T-cell (primary cell): ENCODE measurements at regions not wholly inside any gene's neighbourhood (a gene's known extent, or its start where the extent isn't known, plus 50 kb on each side); places are given as distances from the start of the nearest gene placed in this dataset.

ENCODE experiments used
- ATAC-seq, 4 experiments: fragments of 200-7000 bp in 3 of 4; fragments of 150-1000 bp in 1 of 4; cut with Tn5 transposase; replicated peaks in 1 of 4; 1 replicate in 3 of 4; 2 replicates in 1 of 4; pipeline ENCODE4 v1.10.0; 2021; ENCODE audit warnings: moderate library complexity in 3 of 4, mild to moderate bottlenecking in 2 of 4, moderate number of reproducible peaks in 1 of 4
- CTCF ChIA-PET, 2 donors: fragments of 300-600 bp; sonication (Branson Sonifier 250); formaldehyde crosslinking; loops; one replicate each; lab custom pipeline; 2022; ENCODE audit warnings: antibody characterized with exemption in 2 of 2; lab: Charles Lee
- POLR2A ChIA-PET, 2 donors: fragments of 300-600 bp; sonication (Branson Sonifier 250); formaldehyde crosslinking; loops; one replicate each; lab custom pipeline; 2022; ENCODE audit warnings: antibody characterized with exemption in 2 of 2; lab: Charles Lee
- DNase-seq, 35 experiments: peaks; one replicate each; pipeline versions ENCODE4 v3.0.0 to v3.0.0-alpha.2; 2013 to 2023
- H3K27ac ChIP-seq: one replicate; pipeline ENCODE4 v1.5.1; 2013; ENCODE audit warnings: low read length
- H3K27me3 ChIP-seq, 2 experiments: replicated peaks in 1 of 2; 1 replicate in 1 of 2; 2 replicates in 1 of 2; pipeline versions ENCODE4 v1.6.1 to v1.7.0; 2013; ENCODE audit warnings: low read length in 1 of 2, mixed read lengths in 1 of 2; ENCODE audit not compliant: control insufficient read depth in 2 of 2, insufficient read depth in 2 of 2; ENCODE audit errors: extremely low read depth in 1 of 2
- H3K36me3 ChIP-seq, 2 donors: 1 replicate in 1 of 2; 2 replicates in 1 of 2; pipeline versions ENCODE4 v1.6.1 to v1.7.0; 2013; ENCODE audit warnings: low read length in 1 of 2; ENCODE audit not compliant: control insufficient read depth in 2 of 2, insufficient read depth in 1 of 2; ENCODE audit errors: extremely low read depth in 1 of 2
- H3K4me1 ChIP-seq, 2 experiments: 1 replicate in 1 of 2; 2 replicates in 1 of 2; pipeline versions ENCODE4 v1.6.1 to v1.7.0; 2013; ENCODE audit warnings: low read length in 2 of 2, mixed read lengths in 1 of 2; ENCODE audit not compliant: insufficient read depth in 2 of 2, control insufficient read depth in 1 of 2; ENCODE audit errors: extremely low read depth in 1 of 2
- H3K4me3 ChIP-seq, 2 donors: 1 replicate in 1 of 2; 2 replicates in 1 of 2; pipeline versions ENCODE4 v1.5.1 to v1.7.0; 2013; ENCODE audit warnings: mild to moderate bottlenecking in 2 of 2, low read length in 1 of 2, moderate library complexity in 1 of 2; ENCODE audit not compliant: control insufficient read depth in 1 of 2; ENCODE audit errors: extremely low read depth in 1 of 2
- H3K9me3 ChIP-seq: 2 replicates; pipeline ENCODE4 v1.7.0; 2013
- H3K27ac Mint-ChIP-seq, 2 donors: one replicate each; pipeline ENCODE4 v1.8.0; 2020 to 2021; ENCODE audit warnings: mild to moderate bottlenecking in 2 of 2, mixed read lengths in 2 of 2
- H3K27me3 Mint-ChIP-seq, 2 donors: one replicate each; pipeline ENCODE4 v1.8.0; 2021 to 2022; ENCODE audit warnings: mixed read lengths in 2 of 2
- H3K36me3 Mint-ChIP-seq: one replicate; pipeline ENCODE4 v1.8.0; 2021; ENCODE audit warnings: mixed read lengths
- H3K4me1 Mint-ChIP-seq, 3 donors: one replicate each; pipeline ENCODE4 v1.8.0; 2020 to 2022; ENCODE audit warnings: mixed read lengths in 3 of 3, mild to moderate bottlenecking in 1 of 3
- H3K4me3 Mint-ChIP-seq, 3 donors: one replicate each; pipeline ENCODE4 v1.8.0; 2020 to 2022; ENCODE audit warnings: mild to moderate bottlenecking in 3 of 3, mixed read lengths in 3 of 3, moderate library complexity in 3 of 3
- H3K9me3 Mint-ChIP-seq, 3 donors: one replicate each; pipeline ENCODE4 v1.8.0; 2020 to 2022; ENCODE audit warnings: mixed read lengths in 3 of 3
- WGBS: methylation state at CpG from one replicate; pipeline ENCODE4 v1.1.5; 2013; ENCODE audit warnings: missing lambda C conversion rate; ENCODE audit not compliant: insufficient coverage; 5-methylcytosine and 5-hydroxymethylcytosine counted together

GRCh38 chr4:42326040-42326439, 71.2 kb upstream of the SHISA3 start:
- WGBS: 95% methylated on average over 3 of the region's 5 CpGs
- no peak for ATAC-seq
- H3K9me3 ChIP-seq: no peaks in the 10 kb centered on the region
- ChIA-PET POLR2A (interaction anchor here in 1 of 2 donors (0.6 kb wide), 1 partner anchor 636 kb away, joined by 3 read pairs; no protein-coding TSS in a partner anchor), CTCF (interaction anchor here in 1 of 2 donors (0.6 kb wide), 1 partner anchor 35 kb away, joined by 3 read pairs; no protein-coding TSS in a partner anchor)
- H3K27ac Mint-ChIP-seq: no peak overlapping the region
- H3K36me3 Mint-ChIP-seq: no peaks in the 10 kb centered on the region
- no peak overlapping the region for H3K4me3 ChIP-seq
- no peak overlapping the region for H3K27ac ChIP-seq
- no peaks in the 10 kb centered on the region for H3K4me1 Mint-ChIP-seq
- H3K36me3 ChIP-seq: no peaks in the 10 kb centered on the region
- peaks cover 0 to 8% (median 5%) of the 10 kb centered on the region in 3 donors for H3K9me3 Mint-ChIP-seq
- H3K4me1 ChIP-seq: no peaks in the 10 kb centered on the region
- no peak for DNase-seq
- H3K27me3 ChIP-seq: peaks cover 0 to 3% of the 10 kb centered on the region in 2 experiments
- no peak overlapping the region for H3K4me3 Mint-ChIP-seq
- H3K27me3 Mint-ChIP-seq: peaks cover 4 to 9% of the 10 kb centered on the region in 2 donors

GRCh38 chr4:42326524-42326923, 70.8 kb upstream of the SHISA3 start:
- CTCF ChIA-PET: no interaction called here
- no peaks in the 10 kb centered on the region for H3K36me3 ChIP-seq
- ATAC-seq (no peak), DNase-seq (no peak)
- H3K36me3 Mint-ChIP-seq: no peaks in the 10 kb centered on the region
- no peak overlapping the region for H3K27ac ChIP-seq
- no peak overlapping the region for H3K27ac Mint-ChIP-seq
- POLR2A ChIA-PET: no interaction called here
- H3K4me3 ChIP-seq: no peak overlapping the region
- H3K27me3 Mint-ChIP-seq: peaks cover 4% of the 10 kb centered on the region in 2 donors
- no peaks in the 10 kb centered on the region for H3K4me1 Mint-ChIP-seq
- no peak overlapping the region for H3K4me3 Mint-ChIP-seq
- 82% methylated on average over 1 of the region's 2 CpGs for WGBS
- H3K27me3 ChIP-seq: peaks cover 0 to 3% of the 10 kb centered on the region in 2 experiments
- no peaks in the 10 kb centered on the region for H3K4me1 ChIP-seq
- no peaks in the 10 kb centered on the region for H3K9me3 ChIP-seq
- peaks cover 0 to 4% (median 0%) of the 10 kb centered on the region in 3 donors for H3K9me3 Mint-ChIP-seq

GRCh38 chr4:42327323-42327722, 70.0 kb upstream of the SHISA3 start:
- DNase-seq (no peak), ATAC-seq (no peak)
- H3K27ac ChIP-seq: no peak overlapping the region
- H3K27ac Mint-ChIP-seq: no peak overlapping the region
- H3K36me3 ChIP-seq: no peaks in the 10 kb centered on the region
- no peak overlapping the region for H3K4me3 ChIP-seq
- H3K9me3 ChIP-seq: no peaks in the 10 kb centered on the region
- no peaks in the 10 kb centered on the region for H3K36me3 Mint-ChIP-seq
- POLR2A ChIA-PET: no interaction called here
- WGBS: 75% methylated on average over 1 of the region's 4 CpGs
- H3K4me3 Mint-ChIP-seq: no peak overlapping the region
- CTCF ChIA-PET: no interaction called here
- peaks cover 0 to 4% (median 0%) of the 10 kb centered on the region in 3 donors for H3K9me3 Mint-ChIP-seq
- no peaks in the 10 kb centered on the region for H3K4me1 Mint-ChIP-seq
- H3K27me3 ChIP-seq: peaks cover 0 to 3% of the 10 kb centered on the region in 2 experiments
- H3K27me3 Mint-ChIP-seq: peaks cover 3 to 4% of the 10 kb centered on the region in 2 donors
- H3K4me1 ChIP-seq: no peaks in the 10 kb centered on the region

GRCh38 chr4:42328978-42329377, 68.3 kb upstream of the SHISA3 start:
- no peaks in the 10 kb centered on the region for H3K9me3 ChIP-seq
- Mint-ChIP-seq H3K9me3 (peaks cover 0 to 3% (median 0%) of the 10 kb centered on the region in 3 donors), H3K36me3 (no peaks in the 10 kb centered on the region), H3K27ac (no peak overlapping the region), H3K4me3 (no peak overlapping the region), H3K4me1 (no peaks in the 10 kb centered on the region), H3K27me3 (peaks cover 1 to 3% of the 10 kb centered on the region in 2 donors)
- DNase-seq: no peak
- H3K4me3 ChIP-seq: no peak overlapping the region
- ChIA-PET POLR2A (no interaction called here), CTCF (no interaction called here)
- WGBS: no CpG with 5 or more reads among the region's 2 CpGs
- no peak overlapping the region for H3K27ac ChIP-seq
- peaks cover 0 to under 1% of the 10 kb centered on the region in 2 experiments for H3K27me3 ChIP-seq
- no peaks in the 10 kb centered on the region for H3K36me3 ChIP-seq
- no peaks in the 10 kb centered on the region for H3K4me1 ChIP-seq
- no peak for ATAC-seq

- WGBS: no CpG with 5 or more reads among the region's 3 CpGs
- ATAC-seq (no peak), DNase-seq (no peak)
- POLR2A ChIA-PET: no interaction called here
- Mint-ChIP-seq H3K27me3 (peaks cover 0 to 3% of the 10 kb centered on the region in 2 donors), H3K27ac (no peak overlapping the region), H3K9me3 (peaks cover 0 to 3% (median 0%) of the 10 kb centered on the region in 3 donors), H3K36me3 (no peaks in the 10 kb centered on the region), H3K4me3 (no peak overlapping the region), H3K4me1 (no peaks in the 10 kb centered on the region)
- CTCF ChIA-PET: no interaction called here
- Histone ChIP-seq H3K9me3 (no peaks in the 10 kb centered on the region), H3K27ac (no peak overlapping the region), H3K4me3 (no peak overlapping the region), H3K4me1 (no peaks in the 10 kb centered on the region), H3K36me3 (no peaks in the 10 kb centered on the region), H3K27me3 (no peaks in the 10 kb centered on the region)
Observed at GRCh38 chr4:42329421-42329820, 67.9 kb upstream of the SHISA3 start.

- no peaks in the 10 kb centered on the region for H3K36me3 Mint-ChIP-seq
- Histone ChIP-seq H3K27me3 (no peaks in the 10 kb centered on the region), H3K4me1 (no peaks in the 10 kb centered on the region), H3K4me3 (no peak overlapping the region), H3K9me3 (no peaks in the 10 kb centered on the region), H3K27ac (no peak overlapping the region), H3K36me3 (no peaks in the 10 kb centered on the region)
- no peak overlapping the region for H3K27ac Mint-ChIP-seq
- DNase-seq (no peak), ATAC-seq (no peak)
- peaks cover 0 to 3% (median 0%) of the 10 kb centered on the region in 3 donors for H3K9me3 Mint-ChIP-seq
- H3K4me1 Mint-ChIP-seq: no peaks in the 10 kb centered on the region
- no peak overlapping the region for H3K4me3 Mint-ChIP-seq
- no CpG with 5 or more reads among the region's 7 CpGs for WGBS
- H3K27me3 Mint-ChIP-seq: peaks cover 0 to 3% of the 10 kb centered on the region in 2 donors
- ChIA-PET POLR2A (no interaction called here), CTCF (no interaction called here)
Observed at GRCh38 chr4:42330002-42330592, 67.2 kb upstream of the SHISA3 start.
